MCF 10A (cell line): ENCODE measurements at regions not wholly inside any gene's neighbourhood (a gene's known extent, or its start where the extent isn't known, plus 50 kb on each side); places are given as distances from the start of the nearest gene placed in this dataset.
A peak's percentile ranks its signal among the peaks of the same experiment; 100 is the strongest.

Experiments used
- BruUV-seq: library from RNA; stranded (reverse); fragments of 400-500 nt; replicated peaks from 2 replicates; lab custom pipeline; 2021; lab: Mats Ljungman, UMichigan
- CTCF ChIA-PET: fragments of 300-600 bp; sonication (Branson Sonifier 250); formaldehyde crosslinking; extraction: SDS; loops from one replicate; lab custom pipeline; 2021; ENCODE audit warnings: antibody characterized with exemption, inconsistent platforms; lab: Yijun Ruan, JAX
- POLR2A ChIA-PET: fragments of 300-600, 350-650 bp; sonication (Branson Sonifier 250); formaldehyde crosslinking; extraction: SDS; loops from one replicate; lab custom pipeline; 2020; ENCODE audit warnings: antibody characterized with exemption, inconsistent platforms; lab: Yijun Ruan, JAX
- DNase-seq: peaks from one replicate; pipeline ENCODE4 v3.0.0-alpha.2; 2018; ENCODE audit not compliant: unreplicated experiment
- H3K27ac Mint-ChIP-seq: one replicate; pipeline ENCODE4 v1.8.0; 2022; ENCODE audit warnings: mild to moderate bottlenecking, low read depth, mixed read lengths; ENCODE audit not compliant: unreplicated experiment
- H3K27me3 Mint-ChIP-seq: one replicate; pipeline ENCODE4 v1.8.0; 2022; ENCODE audit warnings: mixed read lengths; ENCODE audit not compliant: insufficient read depth, unreplicated experiment
- H3K36me3 Mint-ChIP-seq: one replicate; pipeline ENCODE4 v1.8.0; 2022; ENCODE audit warnings: mild to moderate bottlenecking, moderate library complexity, mixed read lengths; ENCODE audit not compliant: insufficient read depth, unreplicated experiment
- H3K4me1 Mint-ChIP-seq: one replicate; pipeline ENCODE4 v1.8.0; 2022; ENCODE audit warnings: mixed read lengths; ENCODE audit not compliant: insufficient read depth, unreplicated experiment
- H3K4me3 Mint-ChIP-seq: one replicate; pipeline ENCODE4 v1.8.0; 2022; ENCODE audit warnings: mild to moderate bottlenecking, moderate library complexity, mixed read lengths; ENCODE audit not compliant: unreplicated experiment
- H3K9me3 Mint-ChIP-seq: one replicate; pipeline ENCODE4 v1.8.0; 2022; ENCODE audit warnings: mixed read lengths; ENCODE audit not compliant: unreplicated experiment
- intact Hi-C: fragments of 100-400 bp; cut with micrococcal nuclease; formaldehyde crosslinking; loops from 2 replicates; pipeline ENCODE4 v1.14.1; 2022
- TF ChIP-seq, protein P1 (sequence below): fragments of 200-600 bp; IDR thresholded peaks from one replicate; pipeline ENCODE4 v1.8.0; 2022; ENCODE audit warnings: antibody characterized with exemption, mild to moderate bottlenecking; ENCODE audit not compliant: unreplicated experiment

- Mint-ChIP-seq H3K36me3 (no peaks in the 10 kb centered on the region), H3K27me3 (no peaks in the 10 kb centered on the region), H3K27ac (no peak overlapping the region), H3K4me1 (no peaks in the 10 kb centered on the region), H3K9me3 (no peaks in the 10 kb centered on the region), H3K4me3 (no peak overlapping the region)
- ChIA-PET CTCF (interaction anchor here (0.6 to 0.7 kb wide), 3 partner anchors 62 to 112 kb away, joined by 3 to 4 read pairs (median 3); no protein-coding TSS in a partner anchor), POLR2A (interaction anchor here (0.6 to 1.7 kb wide), 3 partner anchors 13 to 408 kb away, joined by 3 to 9 read pairs (median 3); no protein-coding TSS in a partner anchor)
- DNase-seq = peak; percentile 32
- intact Hi-C loops = no loop called here
- no TSS peak for BruUV-seq
- TF ChIP-seq, protein P1, sequence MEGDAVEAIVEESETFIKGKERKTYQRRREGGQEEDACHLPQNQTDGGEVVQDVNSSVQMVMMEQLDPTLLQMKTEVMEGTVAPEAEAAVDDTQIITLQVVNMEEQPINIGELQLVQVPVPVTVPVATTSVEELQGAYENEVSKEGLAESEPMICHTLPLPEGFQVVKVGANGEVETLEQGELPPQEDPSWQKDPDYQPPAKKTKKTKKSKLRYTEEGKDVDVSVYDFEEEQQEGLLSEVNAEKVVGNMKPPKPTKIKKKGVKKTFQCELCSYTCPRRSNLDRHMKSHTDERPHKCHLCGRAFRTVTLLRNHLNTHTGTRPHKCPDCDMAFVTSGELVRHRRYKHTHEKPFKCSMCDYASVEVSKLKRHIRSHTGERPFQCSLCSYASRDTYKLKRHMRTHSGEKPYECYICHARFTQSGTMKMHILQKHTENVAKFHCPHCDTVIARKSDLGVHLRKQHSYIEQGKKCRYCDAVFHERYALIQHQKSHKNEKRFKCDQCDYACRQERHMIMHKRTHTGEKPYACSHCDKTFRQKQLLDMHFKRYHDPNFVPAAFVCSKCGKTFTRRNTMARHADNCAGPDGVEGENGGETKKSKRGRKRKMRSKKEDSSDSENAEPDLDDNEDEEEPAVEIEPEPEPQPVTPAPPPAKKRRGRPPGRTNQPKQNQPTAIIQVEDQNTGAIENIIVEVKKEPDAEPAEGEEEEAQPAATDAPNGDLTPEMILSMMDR = no peak
These were observed 89.5 kb upstream of the TBX18 start for GRCh38 chr6:84853901-84854300.

GRCh38 chr6:84848960-84849359 lies 84.6 kb upstream of the TBX18 start:
- no peak for DNase-seq
- Mint-ChIP-seq H3K27me3 (no peaks in the 10 kb centered on the region), H3K9me3 (no peaks in the 10 kb centered on the region), H3K4me1 (peaks cover 12% of the 10 kb centered on the region), H3K36me3 (no peaks in the 10 kb centered on the region), H3K27ac (no peak overlapping the region), H3K4me3 (no peak overlapping the region)
- POLR2A ChIA-PET = interaction anchor here (0.6 to 2.9 kb wide), 2 partner anchors 13 to 426 kb away, joined by 3 to 14 read pairs; no protein-coding TSS in a partner anchor
- no TSS peak for BruUV-seq
- CTCF ChIA-PET = no interaction called here
- TF ChIP-seq, protein P1 = no peak
- intact Hi-C loops = no loop called here

- peak; percentile 71 for DNase-seq
- CTCF ChIA-PET = interaction anchor here (0.6 kb wide), 2 partner anchors 315 to 419 kb away, joined by 3 to 4 read pairs; no protein-coding TSS in a partner anchor
These were observed 83.2 kb upstream of the TBX18 start for GRCh38 chr6:84847390-84848160.

More at GRCh38 chr6:84847390-84848160, 83.2 kb upstream of the TBX18 start:
- no TSS peak for BruUV-seq
- Mint-ChIP-seq H3K36me3 (no peaks in the 10 kb centered on the region), H3K27me3 (no peaks in the 10 kb centered on the region), H3K9me3 (no peaks in the 10 kb centered on the region), H3K4me1 (peaks cover 14% of the 10 kb centered on the region), H3K27ac (peak overlapping the region; percentile 11), H3K4me3 (no peak overlapping the region)
- intact Hi-C loops = no loop called here
- TF ChIP-seq, protein P1 = no peak
- POLR2A ChIA-PET = interaction anchor here (0.9 to 2.9 kb wide), 3 partner anchors 12 to 118 kb away, joined by 3 to 14 read pairs (median 3); no protein-coding TSS in a partner anchor
